Astrocyte (in vitro differentiated cells and primary cell): ENCODE measurements at regions not wholly inside any gene's neighbourhood (a gene's known extent, or its start where the extent isn't known, plus 50 kb on each side); places are given as distances from the start of the nearest gene placed in this dataset.

Source experiments
- DNase-seq: peaks from one replicate; pipeline ENCODE4 v3.0.0-alpha.2; 2010; ENCODE audit warnings: low read depth
- FAIRE-seq: peaks from 2 replicates; lab custom pipeline; 2011; peaks lifted over from hg19 to GRCh38; lab: Jason Lieb, UNC
- H2AFZ ChIP-seq: 2 replicates; pipeline ENCODE4 v1.6.0; 2012; ENCODE audit warnings: low read depth, low read length, inconsistent platforms
- H3K27ac ChIP-seq: 2 replicates; pipeline ENCODE4 v1.5.1; 2011; ENCODE audit warnings: low read depth, low read length, inconsistent platforms
- H3K27me3 ChIP-seq: 2 replicates; pipeline ENCODE4 v1.6.0; 2011; ENCODE audit warnings: low read length, inconsistent platforms; ENCODE audit not compliant: insufficient read depth
- H3K36me3 ChIP-seq: 2 replicates; pipeline ENCODE4 v1.5.1; 2011; ENCODE audit warnings: low read length, inconsistent platforms; ENCODE audit not compliant: insufficient read depth
- H3K4me1 ChIP-seq: 2 replicates; pipeline ENCODE4 v1.5.1; 2011; ENCODE audit warnings: low read length, inconsistent platforms; ENCODE audit not compliant: insufficient read depth
- H3K4me2 ChIP-seq: 2 replicates; pipeline ENCODE4 v1.6.0; 2012; ENCODE audit warnings: low read length, inconsistent platforms
- H3K4me3 ChIP-seq: 2 replicates; pipeline ENCODE4 v1.5.1; 2011; ENCODE audit warnings: low read depth, mild to moderate bottlenecking, low read length, inconsistent platforms; ENCODE audit not compliant: insufficient read depth
- H3K79me2 ChIP-seq: 2 replicates; pipeline ENCODE4 v1.6.0; 2012; ENCODE audit warnings: mild to moderate bottlenecking, low read length, inconsistent platforms; ENCODE audit not compliant: insufficient read depth
- H3K9ac ChIP-seq: 2 replicates; pipeline ENCODE4 v1.6.0; 2012; ENCODE audit warnings: mild to moderate bottlenecking, low read length, inconsistent platforms
- H3K9me3 ChIP-seq: 2 replicates; pipeline ENCODE4 v1.5.1; 2012; ENCODE audit warnings: low read depth, mild to moderate bottlenecking, low read length, inconsistent platforms; ENCODE audit not compliant: insufficient read depth
- H4K20me1 ChIP-seq: 2 replicates; pipeline ENCODE4 v1.6.0; 2012; ENCODE audit warnings: low read length, inconsistent platforms; ENCODE audit not compliant: insufficient read depth
- H3K27ac Mint-ChIP-seq: one replicate; pipeline ENCODE4 v1.8.0; 2021; ENCODE audit warnings: mild to moderate bottlenecking, mixed read lengths; ENCODE audit not compliant: unreplicated experiment
- H3K27me3 Mint-ChIP-seq: one replicate; pipeline ENCODE4 v1.8.0; 2021; ENCODE audit warnings: low read depth, mixed read lengths; ENCODE audit not compliant: unreplicated experiment
- H3K36me3 Mint-ChIP-seq: one replicate; pipeline ENCODE4 v1.8.0; 2021; ENCODE audit warnings: low read depth, mixed read lengths; ENCODE audit not compliant: unreplicated experiment
- H3K4me1 Mint-ChIP-seq: one replicate; pipeline ENCODE4 v1.8.0; 2021; ENCODE audit warnings: low read depth, mixed read lengths; ENCODE audit not compliant: unreplicated experiment
- H3K4me3 Mint-ChIP-seq: one replicate; pipeline ENCODE4 v1.8.0; 2021; ENCODE audit warnings: mild to moderate bottlenecking, moderate library complexity, mixed read lengths; ENCODE audit not compliant: unreplicated experiment
- H3K9me3 Mint-ChIP-seq: one replicate; pipeline ENCODE4 v1.8.0; 2021; ENCODE audit warnings: mild to moderate bottlenecking, mixed read lengths; ENCODE audit not compliant: unreplicated experiment
- CTCF ChIP-seq: IDR thresholded peaks from 2 replicates; pipeline ENCODE4 v1.5.1; 2011; ENCODE audit warnings: low read depth, mild to moderate bottlenecking, inconsistent platforms, low read length, moderate library complexity; ENCODE audit not compliant: insufficient read depth
- EZH2 ChIP-seq: IDR thresholded peaks from 2 replicates; pipeline ENCODE4 v1.6.1; 2012; ENCODE audit warnings: mild to moderate bottlenecking, low read length, inconsistent platforms; ENCODE audit not compliant: insufficient read depth

GRCh38 chr9:81292056-81292805 is 397.1 kb downstream of the TLE1 start:
- H2AFZ ChIP-seq, result no peak overlapping the region
- H3K9me3 ChIP-seq, result no peaks in the 10 kb centered on the region
- no peak overlapping the region for H3K27ac ChIP-seq
- Mint-ChIP-seq H3K36me3 (no peaks in the 10 kb centered on the region), H3K4me3 (no peak overlapping the region), H3K9me3 (peaks cover 5% of the 10 kb centered on the region), H3K27me3 (no peaks in the 10 kb centered on the region), H3K4me1 (peaks cover 2% of the 10 kb centered on the region), H3K27ac (no peak overlapping the region)
- no peaks in the 10 kb centered on the region for H3K79me2 ChIP-seq
- H3K4me3 ChIP-seq, result no peak overlapping the region
- H3K9ac ChIP-seq, result no peak overlapping the region
- no peak overlapping the region for H3K4me2 ChIP-seq
- no peaks in the 10 kb centered on the region for H3K4me1 ChIP-seq
- no peaks in the 10 kb centered on the region for H3K36me3 ChIP-seq
- no peaks in the 10 kb centered on the region for H4K20me1 ChIP-seq
- FAIRE-seq (no peak), DNase-seq (no peak)
- TF ChIP-seq EZH2 (no peak), CTCF (no peak)
- no peaks in the 10 kb centered on the region for H3K27me3 ChIP-seq

DNA sequence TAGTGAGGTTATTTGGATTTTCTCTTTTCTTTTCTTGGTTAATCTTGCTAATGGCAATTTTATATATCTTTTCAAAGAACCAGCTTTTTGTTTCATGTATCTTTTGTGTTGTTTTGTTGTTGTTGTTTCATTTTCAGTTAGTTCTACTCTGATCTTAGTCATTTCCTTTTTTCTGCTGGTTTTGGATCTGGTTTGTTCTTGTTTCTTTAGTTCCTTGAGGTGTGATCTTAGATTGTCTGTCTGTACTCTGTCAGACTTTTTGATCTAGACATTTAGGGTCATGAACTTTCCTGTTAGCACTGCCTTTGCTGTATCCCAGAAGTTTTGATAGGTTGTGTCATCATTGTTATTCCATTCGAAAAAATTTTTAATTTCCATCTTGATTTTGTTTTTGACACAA is 399.7 kb downstream of the TLE1 start:
- Histone ChIP-seq H3K27me3 (no peaks in the 10 kb centered on the region), H3K9me3 (no peaks in the 10 kb centered on the region), H4K20me1 (no peaks in the 10 kb centered on the region), H3K4me2 (no peak overlapping the region), H3K27ac (no peak overlapping the region), H3K9ac (no peak overlapping the region), H3K36me3 (no peaks in the 10 kb centered on the region), H2AFZ (no peak overlapping the region), H3K4me1 (no peaks in the 10 kb centered on the region), H3K79me2 (no peaks in the 10 kb centered on the region), H3K4me3 (no peak overlapping the region)
- H3K9me3 Mint-ChIP-seq, result peaks cover 7% of the 10 kb centered on the region
- DNase-seq (no peak), FAIRE-seq (no peak)
- no peak overlapping the region for H3K4me3 Mint-ChIP-seq
- TF ChIP-seq CTCF (no peak), EZH2 (no peak)
- no peaks in the 10 kb centered on the region for H3K36me3 Mint-ChIP-seq
- peaks cover 2% of the 10 kb centered on the region for H3K4me1 Mint-ChIP-seq
- no peak overlapping the region for H3K27ac Mint-ChIP-seq
- no peaks in the 10 kb centered on the region for H3K27me3 Mint-ChIP-seq

DNA sequence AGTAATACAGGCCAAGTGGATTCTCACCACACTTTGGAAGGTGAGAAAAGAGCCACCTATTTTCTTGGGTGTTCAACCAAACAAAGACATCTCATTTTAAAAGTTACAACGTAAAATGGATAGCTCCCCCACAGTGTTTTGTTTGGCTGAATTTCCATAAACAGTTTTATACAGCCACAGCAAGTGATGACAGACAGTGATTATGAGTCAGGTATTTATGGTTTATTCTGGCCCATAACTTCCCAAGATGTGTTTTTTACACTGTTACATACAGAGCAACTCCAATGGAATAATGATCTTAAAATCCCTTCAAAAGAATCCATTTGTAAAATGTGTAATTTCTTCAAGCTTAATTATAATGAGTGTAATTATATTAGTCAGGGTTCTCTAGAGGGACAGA is 421.3 kb downstream of the TLE1 start:
- no peak overlapping the region for H3K27ac Mint-ChIP-seq
- Histone ChIP-seq H3K9me3 (no peaks in the 10 kb centered on the region), H3K9ac (no peak overlapping the region), H2AFZ (no peak overlapping the region), H3K4me1 (peaks cover 6% of the 10 kb centered on the region), H3K27ac (no peak overlapping the region), H4K20me1 (no peaks in the 10 kb centered on the region), H3K4me3 (no peak overlapping the region), H3K79me2 (no peaks in the 10 kb centered on the region), H3K27me3 (no peaks in the 10 kb centered on the region), H3K4me2 (no peak overlapping the region), H3K36me3 (no peaks in the 10 kb centered on the region)
- FAIRE-seq (no peak), DNase-seq (peak; percentile 40)
- H3K27me3 Mint-ChIP-seq, result no peaks in the 10 kb centered on the region
- no peak for TF ChIP-seq CTCF
- TF ChIP-seq EZH2, result no peak
- no peaks in the 10 kb centered on the region for H3K36me3 Mint-ChIP-seq
- H3K4me3 Mint-ChIP-seq, result no peak overlapping the region
- H3K9me3 Mint-ChIP-seq, result peaks cover 12% of the 10 kb centered on the region
- peaks cover 24% of the 10 kb centered on the region for H3K4me1 Mint-ChIP-seq
